Activated CD4-positive, alpha-beta memory T cell treated with anti-CD3 and anti-CD28 coated beads for 36 hours (primary cell): ENCODE measurements at regions not wholly inside any gene's neighbourhood (a gene's known extent, or its start where the extent isn't known, plus 50 kb on each side); places are given as distances from the start of the nearest gene placed in this dataset.

Source experiments
- CTCF ChIA-PET: fragments of 350-600 bp; sonication (Branson Sonifier 250); formaldehyde crosslinking; loops from one replicate; lab custom pipeline; 2021; ENCODE audit warnings: antibody characterized with exemption, inconsistent platforms; lab: Charles Lee
- POLR2A ChIA-PET: fragments of 350-600 bp; sonication (Branson Sonifier 250); formaldehyde crosslinking; loops from one replicate; lab custom pipeline; 2021; ENCODE audit warnings: antibody characterized with exemption; lab: Charles Lee
- DNase-seq: peaks from one replicate; pipeline ENCODE4 v3.0.0-alpha.2; 2020
- H3K27ac Mint-ChIP-seq: one replicate; pipeline ENCODE4 v1.8.0; 2021; ENCODE audit warnings: mixed read lengths
- H3K27me3 Mint-ChIP-seq: one replicate; pipeline ENCODE4 v1.8.0; 2021; ENCODE audit warnings: mixed read lengths
- H3K36me3 Mint-ChIP-seq: one replicate; pipeline ENCODE4 v1.8.0; 2021; ENCODE audit warnings: mixed read lengths
- H3K4me1 Mint-ChIP-seq: one replicate; pipeline ENCODE4 v1.8.0; 2021; ENCODE audit warnings: low read depth, mixed read lengths
- H3K4me3 Mint-ChIP-seq: one replicate; pipeline ENCODE4 v1.8.0; 2021; ENCODE audit warnings: mild to moderate bottlenecking, mixed read lengths
- H3K9me3 Mint-ChIP-seq: one replicate; pipeline ENCODE4 v1.8.0; 2021; ENCODE audit warnings: mixed read lengths
- intact Hi-C: fragments of 100-400 bp; cut with micrococcal nuclease; formaldehyde crosslinking; loops from one replicate; pipeline ENCODE4 v1.15.1; 2023

GRCh38 chr2:181146171-181146570 lies 165.8 kb downstream of the UBE2E3 start:
- no peak overlapping the region for H3K4me3 Mint-ChIP-seq
- H3K27ac Mint-ChIP-seq, result peak overlapping the region; percentile 28
- CTCF ChIA-PET, result interaction anchor here (1.2 to 2.7 kb wide), 2 partner anchors 16 to 27 kb away, joined by 3 to 7 read pairs; no protein-coding TSS in a partner anchor

GRCh38 chr2:181149056-181149455 lies 168.7 kb downstream of the UBE2E3 start:
- no peak overlapping the region for H3K27ac Mint-ChIP-seq
- peaks cover 52% of the 10 kb centered on the region for H3K4me1 Mint-ChIP-seq
- no peak overlapping the region for H3K4me3 Mint-ChIP-seq
- intact Hi-C loops, result no loop called here
- CTCF ChIA-PET, result interaction anchor here (0.8 kb wide), 1 partner anchor 13 kb away, joined by 3 read pairs; no protein-coding TSS in a partner anchor
- H3K9me3 Mint-ChIP-seq, result peaks cover 8% of the 10 kb centered on the region
- no peak for DNase-seq
- H3K27me3 Mint-ChIP-seq, result no peaks in the 10 kb centered on the region
- POLR2A ChIA-PET, result no interaction called here
- peaks cover 11% of the 10 kb centered on the region for H3K36me3 Mint-ChIP-seq

More at GRCh38 chr2:181146171-181146570, 165.8 kb downstream of the UBE2E3 start:
- Mint-ChIP-seq H3K4me1 (peaks cover 50% of the 10 kb centered on the region), H3K36me3 (peaks cover 8% of the 10 kb centered on the region), H3K9me3 (peaks cover 8% of the 10 kb centered on the region), H3K27me3 (no peaks in the 10 kb centered on the region)
- no peak for DNase-seq
- intact Hi-C loops, result no loop called here
- POLR2A ChIA-PET, result interaction anchor here (0.6 to 1.3 kb wide), 4 partner anchors 17 to 121 kb away, joined by 3 to 5 read pairs (median 3); no protein-coding TSS in a partner anchor

- H3K27me3 Mint-ChIP-seq, result no peaks in the 10 kb centered on the region
- peaks cover 17% of the 10 kb centered on the region for H3K36me3 Mint-ChIP-seq
- H3K4me1 Mint-ChIP-seq, result peaks cover 35% of the 10 kb centered on the region
- no peak overlapping the region for H3K4me3 Mint-ChIP-seq
- H3K9me3 Mint-ChIP-seq, result peaks cover 15% of the 10 kb centered on the region
- no peak for DNase-seq
- ChIA-PET CTCF (no interaction called here), POLR2A (no interaction called here)
- intact Hi-C loops, result no loop called here
- H3K27ac Mint-ChIP-seq, result peak overlapping the region; percentile 38
Measured at GRCh38 chr2:181152226-181152625, 171.8 kb downstream of the UBE2E3 start.

GRCh38 chr2:181152701-181153100 lies 172.3 kb downstream of the UBE2E3 start:
- ChIA-PET CTCF (no interaction called here), POLR2A (no interaction called here)
- DNase-seq, result no peak
- H3K4me3 Mint-ChIP-seq, result no peak overlapping the region
- H3K27me3 Mint-ChIP-seq, result no peaks in the 10 kb centered on the region
- peaks cover 15% of the 10 kb centered on the region for H3K9me3 Mint-ChIP-seq
- H3K36me3 Mint-ChIP-seq, result peaks cover 18% of the 10 kb centered on the region
- H3K4me1 Mint-ChIP-seq, result peaks cover 33% of the 10 kb centered on the region
- H3K27ac Mint-ChIP-seq, result no peak overlapping the region
- intact Hi-C loops, result no loop called here

GRCh38 chr2:181153886-181154285 lies 173.5 kb downstream of the UBE2E3 start:
- Mint-ChIP-seq H3K27ac (no peak overlapping the region), H3K36me3 (peaks cover 18% of the 10 kb centered on the region)
- POLR2A ChIA-PET, result no interaction called here

GRCh38 chr2:181157326-181157725 lies 176.9 kb downstream of the UBE2E3 start:
- peaks cover 21% of the 10 kb centered on the region for H3K36me3 Mint-ChIP-seq
- H3K27me3 Mint-ChIP-seq, result no peaks in the 10 kb centered on the region
- ChIA-PET POLR2A (no interaction called here), CTCF (no interaction called here)
- no peak overlapping the region for H3K4me3 Mint-ChIP-seq
- no peak overlapping the region for H3K27ac Mint-ChIP-seq
- peaks cover 15% of the 10 kb centered on the region for H3K9me3 Mint-ChIP-seq
- peaks cover 24% of the 10 kb centered on the region for H3K4me1 Mint-ChIP-seq
- no peak for DNase-seq
- intact Hi-C loops, result no loop called here

More at GRCh38 chr2:181153886-181154285, 173.5 kb downstream of the UBE2E3 start:
- H3K27me3 Mint-ChIP-seq, result no peaks in the 10 kb centered on the region
- CTCF ChIA-PET, result no interaction called here
- H3K9me3 Mint-ChIP-seq, result peaks cover 15% of the 10 kb centered on the region
- DNase-seq, result no peak
- H3K4me3 Mint-ChIP-seq, result no peak overlapping the region
- intact Hi-C loops, result no loop called here
- H3K4me1 Mint-ChIP-seq, result peaks cover 29% of the 10 kb centered on the region

- Mint-ChIP-seq H3K27me3 (no peaks in the 10 kb centered on the region), H3K36me3 (peaks cover 21% of the 10 kb centered on the region), H3K4me3 (no peak overlapping the region), H3K9me3 (peaks cover 15% of the 10 kb centered on the region), H3K27ac (no peak overlapping the region), H3K4me1 (peaks cover 22% of the 10 kb centered on the region)
- no peak for DNase-seq
- CTCF ChIA-PET, result no interaction called here
- intact Hi-C loops, result no loop called here
- POLR2A ChIA-PET, result no interaction called here
Measured at GRCh38 chr2:181158427-181158826, 178.0 kb downstream of the UBE2E3 start.

GRCh38 chr2:181161615-181162014 lies 181.2 kb downstream of the UBE2E3 start:
- Mint-ChIP-seq H3K27me3 (no peaks in the 10 kb centered on the region), H3K4me1 (peaks cover 46% of the 10 kb centered on the region), H3K4me3 (no peak overlapping the region), H3K36me3 (peaks cover 22% of the 10 kb centered on the region), H3K9me3 (peaks cover 11% of the 10 kb centered on the region), H3K27ac (no peak overlapping the region)
- ChIA-PET CTCF (interaction anchor here (1.2 kb wide), 1 partner anchor 12 kb away, joined by 3 read pairs; no protein-coding TSS in a partner anchor), POLR2A (no interaction called here)
- intact Hi-C loops, result no loop called here
- DNase-seq, result no peak

- Mint-ChIP-seq H3K36me3 (peaks cover 30% of the 10 kb centered on the region), H3K27ac (peak overlapping the region; percentile 59), H3K27me3 (no peaks in the 10 kb centered on the region), H3K4me3 (peak overlapping the region; percentile 25), H3K9me3 (peaks cover 21% of the 10 kb centered on the region), H3K4me1 (peaks cover 48% of the 10 kb centered on the region)
- DNase-seq, result peak; percentile 34
- ChIA-PET CTCF (interaction anchor here (1.2 kb wide), 1 partner anchor 31 kb away, joined by 3 read pairs; no protein-coding TSS in a partner anchor), POLR2A (no interaction called here)
- intact Hi-C loops, result no loop called here
Measured at GRCh38 chr2:181163139-181163538, 182.7 kb downstream of the UBE2E3 start.

GRCh38 chr2:181163691-181164090 lies 183.3 kb downstream of the UBE2E3 start:
- Mint-ChIP-seq H3K27me3 (no peaks in the 10 kb centered on the region), H3K9me3 (peaks cover 23% of the 10 kb centered on the region), H3K4me3 (no peak overlapping the region), H3K27ac (peak overlapping the region; percentile 66), H3K4me1 (peaks cover 48% of the 10 kb centered on the region), H3K36me3 (peaks cover 32% of the 10 kb centered on the region)
- ChIA-PET POLR2A (no interaction called here), CTCF (interaction anchor here (1.2 kb wide), 1 partner anchor 31 kb away, joined by 3 read pairs; no protein-coding TSS in a partner anchor)
- intact Hi-C loops, result loop anchor here (2.0 kb wide), 1 partner anchor 15 kb away; no protein-coding TSS in a partner anchor
- DNase-seq, result no peak

- H3K36me3 Mint-ChIP-seq, result peaks cover 34% of the 10 kb centered on the region
- H3K9me3 Mint-ChIP-seq, result peaks cover 23% of the 10 kb centered on the region
- ChIA-PET POLR2A (interaction anchor here (1.5 kb wide), 1 partner anchor 18 kb away, joined by 3 read pairs; no protein-coding TSS in a partner anchor), CTCF (no interaction called here)
- H3K4me3 Mint-ChIP-seq, result peak overlapping the region; percentile 59
- no peak for DNase-seq
- no peaks in the 10 kb centered on the region for H3K27me3 Mint-ChIP-seq
- H3K4me1 Mint-ChIP-seq, result peaks cover 54% of the 10 kb centered on the region
- H3K27ac Mint-ChIP-seq, result peak overlapping the region; percentile 90
- intact Hi-C loops, result loop anchor here (1.0 to 2.0 kb wide), 4 partner anchors 14 to 58 kb away; no protein-coding TSS in a partner anchor
Measured at GRCh38 chr2:181164699-181165098, 184.3 kb downstream of the UBE2E3 start.

- peaks cover 23% of the 10 kb centered on the region for H3K9me3 Mint-ChIP-seq
- H3K27ac Mint-ChIP-seq, result peak overlapping the region; percentile 90
- H3K27me3 Mint-ChIP-seq, result no peaks in the 10 kb centered on the region
- peaks cover 59% of the 10 kb centered on the region for H3K4me1 Mint-ChIP-seq
- H3K36me3 Mint-ChIP-seq, result peaks cover 34% of the 10 kb centered on the region
- intact Hi-C loops, result loop anchor here (1.0 to 2.0 kb wide), 4 partner anchors 13 to 59 kb away; no protein-coding TSS in a partner anchor
- peak overlapping the region; percentile 59 for H3K4me3 Mint-ChIP-seq
- CTCF ChIA-PET, result interaction anchor here (0.7 kb wide), 1 partner anchor 301 kb away, joined by 3 read pairs; no protein-coding TSS in a partner anchor
- DNase-seq, result peak; percentile 35
- POLR2A ChIA-PET, result interaction anchor here (1.5 kb wide), 1 partner anchor 19 kb away, joined by 3 read pairs; no protein-coding TSS in a partner anchor
Measured at GRCh38 chr2:181165199-181165868, 184.9 kb downstream of the UBE2E3 start.
